H7 (cell line): ENCODE measurements at regions not wholly inside any gene's neighbourhood (a gene's known extent, or its start where the extent isn't known, plus 50 kb on each side); places are given as distances from the start of the nearest gene placed in this dataset.

Experiments
- DNase-seq: peaks from one replicate; pipeline ENCODE4 v3.0.0; 2012
- H3K27me3 ChIP-seq: 2 replicates; pipeline ENCODE4 v1.6.0; 2011; ENCODE audit warnings: mild to moderate bottlenecking, low read length; ENCODE audit not compliant: control insufficient read depth, insufficient read depth
- H3K36me3 ChIP-seq: replicated peaks from 2 replicates; pipeline ENCODE4 v1.5.1; 2011; ENCODE audit warnings: low read length; ENCODE audit not compliant: control insufficient read depth, insufficient read depth
- H3K4me3 ChIP-seq: 2 replicates; pipeline ENCODE4 v1.5.1; 2011; ENCODE audit warnings: low read depth, mild to moderate bottlenecking, control low read depth, low read length, moderate library complexity; ENCODE audit not compliant: insufficient read depth

DNA sequence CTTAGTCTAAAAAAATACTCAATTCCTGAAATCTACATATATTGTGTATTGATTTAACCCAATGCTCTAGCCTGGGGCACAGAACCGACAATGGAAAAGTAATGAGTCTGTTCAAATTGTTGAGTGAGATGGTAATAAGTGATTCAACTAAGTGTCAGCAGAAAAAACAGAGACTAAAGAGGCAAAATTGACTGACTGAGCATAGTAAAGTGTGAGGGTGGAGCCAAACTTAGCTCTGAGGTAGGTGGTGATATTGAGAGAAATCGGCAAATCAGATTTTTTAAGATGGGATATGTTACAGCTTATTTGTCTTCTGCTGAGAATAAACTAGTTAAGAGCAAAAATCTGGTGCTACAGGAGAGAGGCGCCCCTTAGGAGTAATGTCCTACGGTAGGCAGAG lies 764.0 kb upstream of the LRRN3 start:
- Histone ChIP-seq H3K4me3 (no peak overlapping the region), H3K27me3 (no peaks in the 10 kb centered on the region), H3K36me3 (no peaks in the 10 kb centered on the region)
- no peak for DNase-seq

DNA sequence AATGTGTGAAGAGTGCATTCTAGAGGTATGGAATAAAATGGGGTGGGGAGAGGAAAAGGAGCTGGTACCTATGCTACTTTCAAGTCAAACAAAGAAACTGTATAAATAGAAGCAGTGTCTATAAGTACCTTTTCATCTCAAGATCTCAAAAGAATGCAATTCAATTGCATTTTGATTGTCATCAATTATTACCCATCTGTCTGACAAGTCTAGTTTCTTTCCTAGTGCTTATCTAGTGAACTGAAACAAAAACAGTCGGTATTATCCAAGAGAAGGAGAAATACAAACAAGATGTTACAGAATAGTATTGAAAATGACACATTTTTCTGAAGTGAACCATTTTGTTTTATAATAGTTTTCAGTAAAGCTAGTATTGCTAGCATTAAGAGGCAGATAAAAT lies 754.5 kb upstream of the LRRN3 start:
- H3K4me3 ChIP-seq, result no peak overlapping the region
- DNase-seq, result no peak
- no peaks in the 10 kb centered on the region for H3K36me3 ChIP-seq
- H3K27me3 ChIP-seq, result no peaks in the 10 kb centered on the region

DNA sequence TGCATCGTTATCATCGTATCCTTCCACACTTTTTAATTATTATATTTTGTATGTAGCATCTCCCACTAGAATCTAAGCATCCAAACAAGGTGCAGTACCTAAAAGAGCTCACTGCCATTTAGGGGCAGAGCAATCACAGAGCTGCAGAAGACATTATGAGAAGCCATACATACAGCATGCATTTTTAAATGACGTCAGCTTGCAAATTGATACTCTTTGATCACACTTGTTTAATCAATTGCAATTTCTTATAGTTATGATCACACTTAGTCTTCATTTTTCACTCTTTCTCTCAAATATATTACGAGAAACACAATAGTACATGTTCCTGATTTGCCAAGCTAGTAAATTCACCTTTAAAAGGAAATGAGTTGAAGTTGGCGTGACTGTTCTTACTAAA lies 753.3 kb upstream of the LRRN3 start:
- Histone ChIP-seq H3K36me3 (no peaks in the 10 kb centered on the region), H3K4me3 (no peak overlapping the region), H3K27me3 (no peaks in the 10 kb centered on the region)
- no peak for DNase-seq

DNA sequence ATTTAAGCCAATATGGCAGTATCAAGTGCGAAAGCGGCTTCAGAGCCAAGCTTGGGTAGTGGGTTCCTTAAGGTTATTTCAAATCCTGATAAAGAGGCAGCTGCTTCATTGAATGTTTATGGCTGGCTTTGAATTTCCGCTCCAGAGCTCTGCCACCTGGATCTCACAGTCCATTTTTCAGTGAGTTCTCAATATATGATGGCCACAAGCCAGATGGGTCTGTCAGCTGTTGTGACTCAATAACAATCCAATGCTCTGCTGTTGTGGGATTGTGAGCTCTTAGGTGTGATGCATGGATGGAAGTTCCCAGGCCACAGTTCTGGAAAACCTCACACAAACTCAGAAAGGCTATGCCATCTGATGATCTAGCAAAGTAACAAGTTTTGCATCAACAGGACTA lies 743.8 kb upstream of the LRRN3 start:
- H3K4me3 ChIP-seq, result no peak overlapping the region
- H3K36me3 ChIP-seq, result no peaks in the 10 kb centered on the region
- no peaks in the 10 kb centered on the region for H3K27me3 ChIP-seq
- no peak for DNase-seq

DNA sequence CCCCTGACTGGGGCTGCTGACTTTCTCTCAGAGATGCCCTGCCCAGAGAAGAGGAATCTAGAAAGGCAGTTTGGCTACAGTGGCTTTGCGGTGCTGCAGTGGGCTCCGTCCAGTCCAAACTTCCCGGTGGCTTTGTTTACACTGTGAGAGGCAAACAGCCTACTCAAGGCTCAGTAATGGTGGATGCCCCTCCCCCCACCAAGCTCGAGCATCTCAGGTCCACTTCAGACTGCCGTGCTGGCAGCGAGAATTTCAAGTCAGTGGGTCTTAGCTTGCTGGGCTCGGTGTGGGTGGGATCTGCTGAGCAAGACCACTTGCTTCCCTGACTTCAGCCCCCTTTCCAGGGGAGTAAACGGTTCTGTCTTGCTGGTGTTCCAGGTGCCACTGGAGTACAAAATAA lies 734.5 kb upstream of the LRRN3 start:
- Histone ChIP-seq H3K36me3 (no peaks in the 10 kb centered on the region), H3K27me3 (no peaks in the 10 kb centered on the region), H3K4me3 (no peak overlapping the region)
- DNase-seq, result no peak

DNA sequence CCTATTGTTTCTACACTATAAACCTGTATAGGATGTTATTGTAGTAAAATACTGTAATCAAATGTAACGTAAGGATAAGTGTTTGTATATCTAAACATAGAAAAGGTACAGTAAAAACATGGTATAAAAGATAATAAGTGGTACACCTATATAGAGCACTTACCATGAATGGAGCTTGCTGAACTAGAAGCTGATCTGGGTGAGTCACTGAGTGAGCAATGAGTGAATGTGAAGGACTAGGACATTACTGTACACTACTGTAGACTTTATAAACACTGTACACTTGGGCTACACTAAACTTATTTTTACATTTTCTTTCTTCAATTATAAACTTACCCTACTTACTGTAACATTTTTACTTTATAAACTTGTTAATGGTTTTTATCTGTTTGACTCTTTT lies 732.9 kb upstream of the LRRN3 start:
- Histone ChIP-seq H3K36me3 (no peaks in the 10 kb centered on the region), H3K27me3 (no peaks in the 10 kb centered on the region), H3K4me3 (no peak overlapping the region)
- no peak for DNase-seq

DNA sequence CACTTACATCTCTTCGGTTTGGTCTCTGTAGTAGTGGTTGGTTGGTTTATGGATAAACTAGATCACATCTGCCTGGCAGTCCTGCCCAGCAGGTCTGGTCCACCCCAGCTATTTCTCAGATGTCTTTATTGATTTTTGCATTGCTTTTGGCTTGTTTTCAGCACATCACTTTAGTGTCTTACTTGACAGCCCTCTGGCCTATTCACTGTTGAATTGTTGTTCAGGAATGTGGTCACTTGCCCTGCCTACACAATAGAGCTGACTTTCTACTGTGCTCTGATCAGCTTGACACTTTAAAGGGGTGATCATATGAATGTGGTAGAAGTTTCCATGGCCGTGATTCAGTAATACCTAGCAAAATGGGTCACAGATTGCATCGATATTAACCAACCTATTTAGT lies 719.2 kb upstream of the LRRN3 start:
- H3K36me3 ChIP-seq, result no peaks in the 10 kb centered on the region
- H3K27me3 ChIP-seq, result no peaks in the 10 kb centered on the region
- DNase-seq, result no peak
- H3K4me3 ChIP-seq, result no peak overlapping the region

DNA sequence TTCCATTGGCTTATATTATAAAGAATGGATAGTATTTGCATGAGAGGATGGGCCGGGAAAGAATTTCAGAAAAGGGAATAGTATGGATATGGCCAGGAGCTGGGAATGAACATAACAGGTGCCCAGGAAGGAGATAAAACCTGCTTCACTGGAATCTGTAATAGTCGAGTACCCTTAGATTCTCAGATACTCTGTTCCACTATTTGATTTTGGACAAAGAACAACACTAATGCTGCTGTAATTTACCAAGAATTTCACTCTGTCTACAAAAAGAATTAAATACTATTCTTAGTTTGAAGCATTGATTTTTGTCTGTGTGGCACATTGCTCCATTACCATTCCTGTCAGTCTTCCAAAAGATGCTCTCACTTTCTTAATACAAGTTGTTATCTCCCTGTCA lies 718.2 kb upstream of the LRRN3 start:
- H3K4me3 ChIP-seq, result no peak overlapping the region
- DNase-seq, result no peak
- H3K27me3 ChIP-seq, result no peaks in the 10 kb centered on the region
- no peaks in the 10 kb centered on the region for H3K36me3 ChIP-seq

DNA sequence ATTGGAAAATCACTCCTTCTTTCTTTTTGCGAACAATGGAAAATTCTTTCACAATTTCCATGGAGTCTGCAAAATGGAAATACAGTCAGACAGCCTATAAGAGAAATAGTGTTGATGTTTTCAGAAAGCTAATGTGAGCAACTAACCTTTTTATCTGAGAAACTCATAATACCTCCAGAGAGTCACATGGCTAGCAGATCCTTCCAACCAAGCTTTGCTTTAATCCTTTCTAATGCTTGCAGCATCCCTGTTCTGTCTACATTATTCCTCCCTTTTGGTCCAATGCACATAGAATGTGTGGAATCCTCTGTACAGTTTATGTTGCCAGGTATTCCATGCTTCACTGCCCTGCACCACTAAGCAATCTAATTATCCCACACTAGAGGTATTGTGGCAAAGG lies 717.5 kb upstream of the LRRN3 start:
- Histone ChIP-seq H3K27me3 (no peaks in the 10 kb centered on the region), H3K4me3 (no peak overlapping the region), H3K36me3 (no peaks in the 10 kb centered on the region)
- DNase-seq, result no peak

DNA sequence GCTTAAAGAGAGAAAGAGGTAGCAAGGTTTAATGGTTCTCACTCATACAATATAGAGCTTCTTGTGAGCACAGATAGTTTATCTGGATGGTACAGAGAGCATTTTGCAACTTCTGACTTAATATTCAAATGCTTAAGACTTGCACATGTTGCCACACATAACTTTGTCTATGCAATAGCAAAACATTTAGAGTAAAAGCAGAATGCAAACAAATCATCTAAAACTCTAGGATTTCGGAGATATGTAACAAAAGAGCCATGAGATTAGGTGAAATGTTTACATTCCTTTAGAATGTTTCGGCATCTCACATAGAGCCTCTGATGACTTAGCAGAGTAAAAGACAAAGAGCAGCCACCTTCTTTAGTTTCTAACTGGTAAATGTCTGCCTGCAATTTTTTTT lies 717.1 kb upstream of the LRRN3 start:
- Histone ChIP-seq H3K27me3 (no peaks in the 10 kb centered on the region), H3K36me3 (no peaks in the 10 kb centered on the region), H3K4me3 (no peak overlapping the region)
- DNase-seq, result no peak

DNA sequence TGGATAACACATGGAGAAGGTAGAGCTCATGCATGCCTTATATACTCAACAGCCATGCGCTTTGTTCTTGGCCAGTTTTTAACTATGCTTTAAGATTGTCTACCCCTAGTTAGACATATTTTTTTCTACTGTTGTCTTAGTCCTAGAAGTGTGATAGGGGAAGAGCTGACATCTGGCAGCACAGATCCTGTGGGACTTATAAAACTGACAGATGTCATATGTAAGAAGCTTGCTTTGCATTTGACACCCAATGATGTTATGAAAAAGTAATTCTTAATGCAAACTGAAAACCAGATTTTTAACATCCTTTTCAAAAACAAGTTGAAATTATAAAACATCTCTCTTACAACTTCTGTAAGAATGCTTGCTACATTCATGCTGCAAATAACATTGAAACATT lies 715.9 kb upstream of the LRRN3 start:
- Histone ChIP-seq H3K36me3 (no peaks in the 10 kb centered on the region), H3K27me3 (no peaks in the 10 kb centered on the region), H3K4me3 (no peak overlapping the region)
- no peak for DNase-seq

DNA sequence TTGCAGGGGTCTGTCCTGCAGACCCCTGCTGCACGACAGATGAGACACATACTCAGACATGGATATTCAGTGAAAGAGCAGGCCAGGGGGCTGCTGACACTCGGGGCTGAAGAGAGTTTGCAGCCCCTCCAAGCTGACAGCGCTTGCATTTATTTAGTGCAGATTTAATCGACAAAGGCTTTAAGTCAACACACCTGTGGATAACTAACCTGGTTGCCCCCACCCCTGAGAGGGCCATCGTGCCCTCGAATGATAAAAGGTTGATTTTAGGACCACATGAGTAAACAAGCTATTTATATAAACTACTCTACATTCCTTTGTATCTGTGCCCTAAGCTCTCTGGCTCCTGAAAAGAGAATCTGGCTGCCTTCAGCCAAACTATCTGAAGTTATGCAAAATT lies 708.2 kb upstream of the LRRN3 start:
- no peaks in the 10 kb centered on the region for H3K27me3 ChIP-seq
- no peaks in the 10 kb centered on the region for H3K36me3 ChIP-seq
- no peak overlapping the region for H3K4me3 ChIP-seq
- DNase-seq, result no peak

DNA sequence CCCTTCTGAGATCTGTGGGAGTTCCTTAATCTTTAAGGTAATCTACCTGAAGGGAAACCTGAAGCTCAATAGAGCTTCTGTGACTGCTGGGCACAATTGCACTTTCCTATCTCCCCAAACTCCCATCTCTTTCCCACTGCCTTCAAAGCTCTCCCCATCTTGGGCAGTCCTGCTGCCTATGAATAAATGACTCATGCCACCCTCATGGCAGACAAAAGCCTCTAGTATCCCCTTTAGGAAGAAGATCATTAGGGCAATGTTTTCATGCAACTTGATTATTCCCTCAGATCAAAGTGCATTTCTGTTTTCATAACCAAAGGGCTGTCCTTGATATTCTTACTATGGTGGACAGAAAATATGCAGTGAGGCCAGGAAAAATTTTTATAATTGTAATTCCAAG lies 704.9 kb upstream of the LRRN3 start:
- DNase-seq, result no peak
- H3K27me3 ChIP-seq, result no peaks in the 10 kb centered on the region
- H3K36me3 ChIP-seq, result no peaks in the 10 kb centered on the region
- no peak overlapping the region for H3K4me3 ChIP-seq

DNA sequence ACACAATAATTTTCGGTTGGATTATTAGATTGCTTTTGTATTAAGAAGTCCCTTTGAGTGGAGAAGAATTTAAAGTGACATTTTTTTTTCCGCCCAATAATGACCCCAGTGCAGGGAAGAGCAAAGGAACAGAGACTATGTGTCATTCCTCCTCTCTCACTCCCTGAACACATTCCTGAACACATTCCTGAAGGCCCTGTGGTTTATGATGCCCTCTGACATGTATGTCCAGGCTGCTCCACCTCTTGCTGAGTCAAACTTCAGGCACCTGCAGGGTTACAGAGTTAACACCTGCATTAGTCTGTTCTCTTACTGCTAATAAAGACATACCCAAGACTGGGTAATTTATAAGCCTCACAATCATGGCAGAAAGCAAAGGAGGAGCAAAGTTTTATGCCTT lies 704.0 kb upstream of the LRRN3 start:
- H3K36me3 ChIP-seq, result no peaks in the 10 kb centered on the region
- no peak overlapping the region for H3K4me3 ChIP-seq
- no peaks in the 10 kb centered on the region for H3K27me3 ChIP-seq
- no peak for DNase-seq

DNA sequence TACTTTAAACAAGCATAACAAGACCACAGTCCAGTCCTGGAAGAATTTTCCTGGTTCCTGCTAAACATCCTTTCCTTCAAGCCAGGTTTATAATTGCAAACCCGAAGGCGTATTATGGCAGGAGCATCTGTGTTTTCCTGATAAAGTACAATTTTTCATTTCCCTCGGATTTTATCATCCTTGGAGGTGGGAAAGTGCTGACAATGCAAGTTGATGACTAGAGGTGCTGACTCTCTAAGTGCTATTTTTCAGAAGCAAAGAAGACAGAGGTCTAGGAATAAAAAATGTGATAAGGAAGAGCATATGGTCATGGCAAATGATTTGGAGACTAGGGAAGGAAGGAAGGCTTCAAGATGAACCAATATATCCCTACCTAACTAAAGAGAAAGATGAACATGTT lies 703.2 kb upstream of the LRRN3 start:
- no peak overlapping the region for H3K4me3 ChIP-seq
- no peak for DNase-seq
- no peaks in the 10 kb centered on the region for H3K27me3 ChIP-seq
- no peaks in the 10 kb centered on the region for H3K36me3 ChIP-seq

DNA sequence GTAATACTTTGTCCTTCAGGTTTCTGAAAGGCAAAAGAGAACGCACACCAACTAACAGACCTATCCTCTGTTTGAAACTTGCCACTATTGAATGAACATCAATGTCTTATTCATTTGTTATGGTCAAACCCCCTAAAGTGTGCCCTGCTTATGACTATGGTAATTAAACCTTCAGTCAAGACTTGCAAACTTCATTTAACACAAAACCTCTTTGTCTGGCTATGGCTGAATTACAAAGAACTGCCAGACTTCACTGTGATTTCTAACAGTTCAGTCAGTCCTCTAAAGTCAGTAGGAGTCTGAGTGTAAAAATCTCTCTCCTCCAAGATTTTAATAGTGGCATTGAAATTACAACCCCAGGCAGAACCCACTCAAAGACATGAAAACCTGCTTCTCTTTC lies 702.5 kb upstream of the LRRN3 start:
- Histone ChIP-seq H3K4me3 (no peak overlapping the region), H3K27me3 (no peaks in the 10 kb centered on the region), H3K36me3 (no peaks in the 10 kb centered on the region)
- no peak for DNase-seq
